ENCODE measurements at regions not wholly inside any gene's neighbourhood (a gene's known extent, or its start where the extent isn't known, plus 50 kb on each side); places are given as distances from the start of the nearest gene placed in this dataset.
"Not testable (repeated sequence)": the region's sequence is repeated elsewhere in the genome, so short reads cannot be mapped to it uniquely, and the experiment has no call there.

DNA sequence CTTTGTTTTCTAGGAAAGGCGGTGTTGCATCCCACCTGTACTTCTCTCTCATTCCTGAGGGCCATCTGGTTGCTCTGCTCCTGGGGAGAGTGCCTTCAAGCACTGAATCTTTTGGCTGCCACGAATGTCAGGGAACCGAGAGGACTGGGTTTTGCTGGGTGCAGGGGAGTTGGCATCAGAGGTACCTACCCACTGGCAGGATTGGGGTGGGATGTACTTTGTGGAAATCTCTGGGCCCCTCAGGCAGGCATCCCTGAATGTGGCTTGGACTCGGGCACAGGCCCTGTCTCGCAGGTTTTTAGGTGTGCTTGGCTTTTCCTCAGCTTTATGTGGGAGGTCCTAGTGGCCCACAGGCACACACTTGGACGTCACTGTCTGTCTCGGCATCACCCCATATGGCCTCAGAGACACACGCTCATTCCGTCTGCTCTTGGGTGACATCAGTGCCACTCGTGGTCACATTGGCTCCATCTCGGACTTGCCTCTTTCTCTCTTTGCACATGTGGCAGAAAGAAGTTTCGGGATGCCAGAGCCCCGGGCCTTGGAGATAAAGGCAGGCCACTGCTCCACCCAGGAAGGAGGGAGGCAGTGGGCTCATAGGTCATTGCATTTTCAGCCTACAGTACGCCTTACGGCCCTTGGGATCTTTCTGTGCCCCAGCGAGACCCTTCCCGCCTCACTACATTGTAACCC, 325.6 kb downstream of the ZNF716 start:
- 73 to 87% methylated on average over 4 to 6 of the region's 17 CpGs for WGBS, 2 donors (ENCODE audit: low coverage in 1 of 2)
- H3K4me1 ChIP-seq, result no peaks in the 10 kb centered on the region
- no peaks in the 10 kb centered on the region for H3K27me3 ChIP-seq
- no peaks in the 10 kb centered on the region for H3K9me3 ChIP-seq
- no peak overlapping the region for H3K4me3 ChIP-seq
- H3K36me3 ChIP-seq, result no peaks in the 10 kb centered on the region
- H3K27ac ChIP-seq, result no peak overlapping the region
- TF ChIP-seq POLR2AphosphoS5 (IDR thresholded peaks at IDR 0.05), result no peak
- TF ChIP-seq, protein P1, sequence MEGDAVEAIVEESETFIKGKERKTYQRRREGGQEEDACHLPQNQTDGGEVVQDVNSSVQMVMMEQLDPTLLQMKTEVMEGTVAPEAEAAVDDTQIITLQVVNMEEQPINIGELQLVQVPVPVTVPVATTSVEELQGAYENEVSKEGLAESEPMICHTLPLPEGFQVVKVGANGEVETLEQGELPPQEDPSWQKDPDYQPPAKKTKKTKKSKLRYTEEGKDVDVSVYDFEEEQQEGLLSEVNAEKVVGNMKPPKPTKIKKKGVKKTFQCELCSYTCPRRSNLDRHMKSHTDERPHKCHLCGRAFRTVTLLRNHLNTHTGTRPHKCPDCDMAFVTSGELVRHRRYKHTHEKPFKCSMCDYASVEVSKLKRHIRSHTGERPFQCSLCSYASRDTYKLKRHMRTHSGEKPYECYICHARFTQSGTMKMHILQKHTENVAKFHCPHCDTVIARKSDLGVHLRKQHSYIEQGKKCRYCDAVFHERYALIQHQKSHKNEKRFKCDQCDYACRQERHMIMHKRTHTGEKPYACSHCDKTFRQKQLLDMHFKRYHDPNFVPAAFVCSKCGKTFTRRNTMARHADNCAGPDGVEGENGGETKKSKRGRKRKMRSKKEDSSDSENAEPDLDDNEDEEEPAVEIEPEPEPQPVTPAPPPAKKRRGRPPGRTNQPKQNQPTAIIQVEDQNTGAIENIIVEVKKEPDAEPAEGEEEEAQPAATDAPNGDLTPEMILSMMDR (IDR thresholded peaks at IDR 0.05), result no peak
- no peak for TF ChIP-seq EP300 (IDR thresholded peaks at IDR 0.05)
- TF ChIP-seq POLR2A (IDR thresholded peaks at IDR 0.05), result no peak
- ATAC-seq, result no peak

DNA sequence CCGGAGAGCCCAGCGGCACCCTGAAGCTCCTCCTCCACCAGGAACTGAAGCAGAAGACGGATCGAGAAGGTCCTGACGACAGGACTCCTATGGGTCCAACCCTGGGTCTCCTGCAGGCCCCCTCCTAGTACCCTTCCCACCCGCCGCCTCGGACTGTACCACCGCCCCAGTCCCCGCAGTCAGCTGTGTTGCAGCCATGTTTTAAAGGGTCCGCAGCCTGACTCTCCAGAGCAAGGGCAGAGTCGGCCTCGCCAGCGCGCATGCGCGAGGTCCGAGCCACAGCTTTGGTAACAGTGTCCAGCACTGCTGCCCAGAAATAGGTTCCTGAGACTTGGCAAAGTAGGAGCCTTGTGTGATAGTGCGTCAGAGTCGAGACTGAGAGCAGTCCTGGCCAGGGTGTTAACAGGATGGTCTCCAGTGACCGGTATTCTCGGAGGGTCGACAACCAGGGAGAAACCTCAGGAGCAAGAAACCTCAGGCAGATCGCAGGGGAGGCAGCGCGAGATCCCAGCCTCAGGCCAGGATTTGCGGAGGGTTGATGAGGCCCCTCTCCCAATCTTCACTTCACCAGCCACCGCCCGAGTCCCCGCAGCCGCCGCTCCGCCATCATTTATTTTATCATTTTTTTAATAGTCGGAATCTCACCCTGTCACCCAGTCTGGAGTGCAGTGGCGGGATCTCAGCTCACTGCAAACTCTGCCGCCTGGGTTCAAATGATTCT, 326.3 kb downstream of the ZNF716 start:
- not testable (repeated sequence) for H3K27ac ChIP-seq, H3K4me1 ChIP-seq, H3K9me3 ChIP-seq, H3K36me3 ChIP-seq, H3K4me3 ChIP-seq, H3K27me3 ChIP-seq, ATAC-seq
- 97 to 100% methylated on average over 6 to 7 of the region's 36 CpGs for WGBS, 2 donors (ENCODE audit: low coverage in 1 of 2)

DNA sequence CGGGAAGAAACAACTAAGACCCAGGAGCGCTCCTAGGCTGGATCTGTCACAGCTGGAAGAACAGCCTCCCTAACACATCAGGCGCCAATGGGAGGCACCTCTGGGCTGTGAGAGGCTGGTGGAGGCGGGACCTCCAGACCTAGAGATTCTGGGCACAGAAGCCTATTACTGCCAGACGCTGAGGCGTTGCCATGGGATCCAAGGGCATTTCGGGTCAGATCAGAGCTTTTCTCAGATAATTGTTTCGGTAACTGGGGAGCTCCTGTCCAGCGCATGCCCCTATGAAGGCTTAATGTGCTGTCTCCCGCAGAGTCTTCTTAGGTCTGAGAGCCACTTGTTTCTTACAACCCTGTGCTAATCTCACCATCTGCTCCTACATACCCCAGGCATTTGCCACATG, 339.2 kb downstream of the ZNF716 start:
- Histone ChIP-seq H3K27ac (no peak overlapping the region), H3K27me3 (no peaks in the 10 kb centered on the region), H3K4me3 (no peak overlapping the region), H3K36me3 (no peaks in the 10 kb centered on the region), H3K4me1 (no peaks in the 10 kb centered on the region), H3K9me3 (peaks cover 0 to 4% (median 0%) of the 10 kb centered on the region in 3 donors)
- TF ChIP-seq POLR2A (IDR thresholded peaks at IDR 0.05), result no peak
- TF ChIP-seq POLR2AphosphoS5 (IDR thresholded peaks at IDR 0.05), result no peak
- TF ChIP-seq, protein P1 (IDR thresholded peaks at IDR 0.05), result no peak
- no peak for TF ChIP-seq EP300 (IDR thresholded peaks at IDR 0.05)
- no peak for ATAC-seq
- WGBS, 2 donors (ENCODE audit: low coverage in 1 of 2), result 75 to 87% methylated on average over 3 to 6 of the region's 10 CpGs

GRCh38 chr7:57819491-57819981, 369.6 kb downstream of the ZNF716 start:
- Histone ChIP-seq H3K27ac (no peak overlapping the region), H3K9me3 (peaks cover 0 to 14% (median 0%) of the 10 kb centered on the region in 3 donors), H3K4me3 (no peak overlapping the region), H3K36me3 (no peaks in the 10 kb centered on the region), H3K4me1 (no peaks in the 10 kb centered on the region), H3K27me3 (no peaks in the 10 kb centered on the region)
- TF ChIP-seq EP300 (IDR thresholded peaks at IDR 0.05) (no peak), POLR2A (IDR thresholded peaks at IDR 0.05) (no peak), POLR2AphosphoS5 (IDR thresholded peaks at IDR 0.05) (no peak)
- TF ChIP-seq, protein P1 (IDR thresholded peaks at IDR 0.05), result no peak
- 80 to 82% methylated on average over 1 to 7 of the region's 30 CpGs for WGBS, 2 donors (ENCODE audit: low coverage in 1 of 2)
- ATAC-seq, result no peak

DNA sequence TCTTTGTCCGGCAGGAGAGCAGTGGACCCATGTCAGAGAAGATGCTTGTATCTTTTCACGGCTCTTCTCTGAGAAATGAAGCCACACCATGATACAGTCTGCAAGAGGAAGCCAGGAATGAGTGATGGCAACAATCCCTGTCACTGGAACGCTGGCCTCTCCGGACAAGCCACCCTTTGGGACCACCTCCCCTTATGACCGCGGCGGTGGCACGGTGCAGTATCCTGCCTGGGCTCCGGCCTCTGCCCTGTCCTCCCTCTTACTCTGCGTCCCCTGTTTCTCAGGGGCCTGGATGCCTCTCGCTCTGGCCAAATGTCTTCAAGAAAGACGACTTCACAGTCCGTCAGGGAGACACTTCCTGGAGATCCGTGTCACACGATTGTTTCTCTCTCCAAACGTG, 370.5 kb downstream of the ZNF716 start:
- H3K27me3 ChIP-seq, result no peaks in the 10 kb centered on the region
- TF ChIP-seq POLR2A (IDR thresholded peaks at IDR 0.05) (no peak), POLR2AphosphoS5 (IDR thresholded peaks at IDR 0.05) (no peak), EP300 (IDR thresholded peaks at IDR 0.05) (no peak)
- ATAC-seq, result no peak
- H3K4me1 ChIP-seq, result no peaks in the 10 kb centered on the region
- peaks cover 0 to 14% (median 0%) of the 10 kb centered on the region in 3 donors for H3K9me3 ChIP-seq
- WGBS, 2 donors (ENCODE audit: low coverage in 1 of 2), result 85% methylated on average over 8 of the region's 16 CpGs; no CpG with 5 or more reads in 1 of the 2 donors
- no peak overlapping the region for H3K27ac ChIP-seq
- H3K4me3 ChIP-seq, result no peak overlapping the region
- no peaks in the 10 kb centered on the region for H3K36me3 ChIP-seq
